ENCODE measurements at regions not wholly inside any gene's neighbourhood (a gene's known extent, or its start where the extent isn't known, plus 50 kb on each side); places are given as distances from the start of the nearest gene placed in this dataset.
"Not testable (repeated sequence)": the region's sequence is repeated elsewhere in the genome, so short reads cannot be mapped to it uniquely, and the experiment has no call there.

- peaks cover 37% of the 10 kb centered on the region for H3K27me3 ChIP-seq (ENCODE audit: control insufficient read depth, insufficient read depth, low read length)
- H3K4me1 ChIP-seq (ENCODE audit: control insufficient read depth, low read depth, low read length) = no peaks in the 10 kb centered on the region
- no peaks in the 10 kb centered on the region for H3K9me3 ChIP-seq (ENCODE audit: control insufficient read depth, low read depth, low read length)
- no peaks in the 10 kb centered on the region for H3K36me3 ChIP-seq (ENCODE audit: control insufficient read depth, low read depth, low read length)
- no peak overlapping the region for H3K4me3 ChIP-seq (ENCODE audit: low read length)
- H3K27ac ChIP-seq (ENCODE audit: low read length) = no peak overlapping the region
- no peak overlapping the region for H3K9ac ChIP-seq (ENCODE audit: low read length)
These were observed 68.0 kb downstream of the LUZP4 start for GRCh38 chrX:115357326-115358120.

- not testable (repeated sequence) for H3K4me3 ChIP-seq (ENCODE audit: low read length); H3K4me1 ChIP-seq (ENCODE audit: control insufficient read depth, low read depth, low read length); H3K9me3 ChIP-seq (ENCODE audit: control insufficient read depth, low read depth, low read length); H3K27ac ChIP-seq (ENCODE audit: low read length); H3K9ac ChIP-seq (ENCODE audit: low read length); H3K36me3 ChIP-seq (ENCODE audit: control insufficient read depth, low read depth, low read length)
- peaks cover 37% of the 10 kb centered on the region for H3K27me3 ChIP-seq (ENCODE audit: control insufficient read depth, insufficient read depth, low read length)
These were observed 70.0 kb downstream of the LUZP4 start for GRCh38 chrX:115359508-115359907.

- H3K9ac ChIP-seq (ENCODE audit: low read length) = no peak overlapping the region
- no peaks in the 10 kb centered on the region for H3K36me3 ChIP-seq (ENCODE audit: control insufficient read depth, low read depth, low read length)
- H3K27ac ChIP-seq (ENCODE audit: low read length) = no peak overlapping the region
- no peaks in the 10 kb centered on the region for H3K4me1 ChIP-seq (ENCODE audit: control insufficient read depth, low read depth, low read length)
- no peak overlapping the region for H3K4me3 ChIP-seq (ENCODE audit: low read length)
- H3K27me3 ChIP-seq (ENCODE audit: control insufficient read depth, insufficient read depth, low read length) = peaks cover 33% of the 10 kb centered on the region
- no peaks in the 10 kb centered on the region for H3K9me3 ChIP-seq (ENCODE audit: control insufficient read depth, low read depth, low read length)
These were observed 70.8 kb downstream of the LUZP4 start for GRCh38 chrX:115360220-115360781.

GRCh38 chrX:115362334-115363095 is 73.0 kb downstream of the LUZP4 start:
- H3K4me1 ChIP-seq (ENCODE audit: control insufficient read depth, low read depth, low read length) = no peaks in the 10 kb centered on the region
- no peaks in the 10 kb centered on the region for H3K36me3 ChIP-seq (ENCODE audit: control insufficient read depth, low read depth, low read length)
- no peak overlapping the region for H3K27ac ChIP-seq (ENCODE audit: low read length)
- H3K4me3 ChIP-seq (ENCODE audit: low read length) = no peak overlapping the region
- no peaks in the 10 kb centered on the region for H3K9me3 ChIP-seq (ENCODE audit: control insufficient read depth, low read depth, low read length)
- H3K27me3 ChIP-seq (ENCODE audit: control insufficient read depth, insufficient read depth, low read length) = peaks cover 11% of the 10 kb centered on the region
- no peak overlapping the region for H3K9ac ChIP-seq (ENCODE audit: low read length)

GRCh38 chrX:115363372-115363771 is 73.9 kb downstream of the LUZP4 start:
- Histone ChIP-seq H3K27me3 (ENCODE audit: control insufficient read depth, insufficient read depth, low read length) (peaks cover 2% of the 10 kb centered on the region), H3K9me3 (ENCODE audit: control insufficient read depth, low read depth, low read length) (no peaks in the 10 kb centered on the region), H3K9ac (ENCODE audit: low read length) (no peak overlapping the region), H3K36me3 (ENCODE audit: control insufficient read depth, low read depth, low read length) (no peaks in the 10 kb centered on the region), H3K27ac (ENCODE audit: low read length) (no peak overlapping the region), H3K4me1 (ENCODE audit: control insufficient read depth, low read depth, low read length) (no peaks in the 10 kb centered on the region), H3K4me3 (ENCODE audit: low read length) (no peak overlapping the region)

- no peaks in the 10 kb centered on the region for H3K27me3 ChIP-seq (ENCODE audit: control insufficient read depth, insufficient read depth, low read length)
- no peak overlapping the region for H3K27ac ChIP-seq (ENCODE audit: low read length)
- no peaks in the 10 kb centered on the region for H3K4me1 ChIP-seq (ENCODE audit: control insufficient read depth, low read depth, low read length)
- H3K9me3 ChIP-seq (ENCODE audit: control insufficient read depth, low read depth, low read length) = no peaks in the 10 kb centered on the region
- no peak overlapping the region for H3K9ac ChIP-seq (ENCODE audit: low read length)
- H3K36me3 ChIP-seq (ENCODE audit: control insufficient read depth, low read depth, low read length) = no peaks in the 10 kb centered on the region
- H3K4me3 ChIP-seq (ENCODE audit: low read length) = no peak overlapping the region
These were observed 74.4 kb downstream of the LUZP4 start for GRCh38 chrX:115363897-115364296.

GRCh38 chrX:115364670-115365069 is 75.2 kb downstream of the LUZP4 start:
- Histone ChIP-seq H3K9ac (ENCODE audit: low read length) (no peak overlapping the region), H3K4me3 (ENCODE audit: low read length) (no peak overlapping the region), H3K27me3 (ENCODE audit: control insufficient read depth, insufficient read depth, low read length) (no peaks in the 10 kb centered on the region), H3K27ac (ENCODE audit: low read length) (no peak overlapping the region), H3K4me1 (ENCODE audit: control insufficient read depth, low read depth, low read length) (no peaks in the 10 kb centered on the region), H3K36me3 (ENCODE audit: control insufficient read depth, low read depth, low read length) (no peaks in the 10 kb centered on the region), H3K9me3 (ENCODE audit: control insufficient read depth, low read depth, low read length) (no peaks in the 10 kb centered on the region)

- no peaks in the 10 kb centered on the region for H3K27me3 ChIP-seq (ENCODE audit: control insufficient read depth, insufficient read depth, low read length)
- H3K27ac ChIP-seq (ENCODE audit: low read length) = no peak overlapping the region
- no peaks in the 10 kb centered on the region for H3K36me3 ChIP-seq (ENCODE audit: control insufficient read depth, low read depth, low read length)
- H3K4me1 ChIP-seq (ENCODE audit: control insufficient read depth, low read depth, low read length) = no peaks in the 10 kb centered on the region
- no peak overlapping the region for H3K9ac ChIP-seq (ENCODE audit: low read length)
- no peak overlapping the region for H3K4me3 ChIP-seq (ENCODE audit: low read length)
- no peaks in the 10 kb centered on the region for H3K9me3 ChIP-seq (ENCODE audit: control insufficient read depth, low read depth, low read length)
These were observed 77.0 kb downstream of the LUZP4 start for GRCh38 chrX:115366535-115366934.

- Histone ChIP-seq H3K36me3 (ENCODE audit: control insufficient read depth, low read depth, low read length) (no peaks in the 10 kb centered on the region), H3K9ac (ENCODE audit: low read length) (no peak overlapping the region), H3K27me3 (ENCODE audit: control insufficient read depth, insufficient read depth, low read length) (no peaks in the 10 kb centered on the region), H3K27ac (ENCODE audit: low read length) (no peak overlapping the region), H3K4me1 (ENCODE audit: control insufficient read depth, low read depth, low read length) (peaks cover 7% of the 10 kb centered on the region), H3K4me3 (ENCODE audit: low read length) (no peak overlapping the region), H3K9me3 (ENCODE audit: control insufficient read depth, low read depth, low read length) (no peaks in the 10 kb centered on the region)
These were observed 77.9 kb downstream of the LUZP4 start for GRCh38 chrX:115367455-115367854.

GRCh38 chrX:115367951-115368350 is 78.4 kb downstream of the LUZP4 start:
- H3K9ac ChIP-seq (ENCODE audit: low read length) = no peak overlapping the region
- no peaks in the 10 kb centered on the region for H3K9me3 ChIP-seq (ENCODE audit: control insufficient read depth, low read depth, low read length)
- H3K4me1 ChIP-seq (ENCODE audit: control insufficient read depth, low read depth, low read length) = peaks cover 12% of the 10 kb centered on the region
- H3K36me3 ChIP-seq (ENCODE audit: control insufficient read depth, low read depth, low read length) = no peaks in the 10 kb centered on the region
- H3K4me3 ChIP-seq (ENCODE audit: low read length) = no peak overlapping the region
- no peak overlapping the region for H3K27ac ChIP-seq (ENCODE audit: low read length)
- H3K27me3 ChIP-seq (ENCODE audit: control insufficient read depth, insufficient read depth, low read length) = no peaks in the 10 kb centered on the region

- no peak overlapping the region for H3K4me3 ChIP-seq (ENCODE audit: low read length)
- no peaks in the 10 kb centered on the region for H3K36me3 ChIP-seq (ENCODE audit: control insufficient read depth, low read depth, low read length)
- peaks cover 22% of the 10 kb centered on the region for H3K4me1 ChIP-seq (ENCODE audit: control insufficient read depth, low read depth, low read length)
- no peaks in the 10 kb centered on the region for H3K9me3 ChIP-seq (ENCODE audit: control insufficient read depth, low read depth, low read length)
- H3K27me3 ChIP-seq (ENCODE audit: control insufficient read depth, insufficient read depth, low read length) = no peaks in the 10 kb centered on the region
- H3K9ac ChIP-seq (ENCODE audit: low read length) = no peak overlapping the region
- H3K27ac ChIP-seq (ENCODE audit: low read length) = no peak overlapping the region
These were observed 79.4 kb downstream of the LUZP4 start for GRCh38 chrX:115368876-115369275.

All from iPS-18a (cell line).